Colonic mucosa (tissue), 4 donors: ENCODE measurements at regions not wholly inside any gene's neighbourhood (a gene's known extent, or its start where the extent isn't known, plus 50 kb on each side); places are given as distances from the start of the nearest gene placed in this dataset.
"Not testable (repeated sequence)": the region's sequence is repeated elsewhere in the genome, so short reads cannot be mapped to it uniquely, and the experiment has no call there.

Experiments
- DNase-seq: peaks from one replicate; pipeline ENCODE4 v3.0.0-alpha.2; 2020
- H3K27ac ChIP-seq: fragments of 200-600 bp; one replicate; pipeline ENCODE4 v1.8.0; 2021
- H3K27me3 ChIP-seq: fragments of 200-600 bp; one replicate; pipeline ENCODE4 v1.8.0; 2021
- H3K36me3 ChIP-seq: fragments of 200-600 bp; one replicate; pipeline ENCODE4 v1.8.0; 2021
- H3K4me1 ChIP-seq: fragments of 200-600 bp; one replicate; pipeline ENCODE4 v1.8.0; 2021; ENCODE audit warnings: mild to moderate bottlenecking
- H3K4me3 ChIP-seq: fragments of 200-600 bp; one replicate; pipeline ENCODE4 v1.8.0; 2021
- H3K9ac ChIP-seq, 2 donors: one replicate each; pipeline ENCODE4 v1.7.0; 2013; ENCODE audit warnings: control low read depth in 2 of 2, low read depth in 2 of 2, low read length in 2 of 2
- H3K9me3 ChIP-seq: fragments of 200-600 bp; one replicate; pipeline ENCODE4 v1.8.0; 2021
- CTCF ChIP-seq: fragments of 200-600 bp; IDR thresholded peaks from one replicate; pipeline ENCODE4 v1.8.0; 2022; ENCODE audit warnings: antibody characterized with exemption, mild to moderate bottlenecking
- intact Hi-C: fragments of 100-400 bp; cut with DNase I; formaldehyde crosslinking; loops from one replicate; pipeline ENCODE4 v1.14.1; 2022
- donor health status: healthy.
- donor health status: DM: no; HTN: no; CAD: no.
- donor health status: DM: no; HTN: no; CAD: no.

GRCh38 chr3:82556113-82556512, 794.7 kb upstream of the GBE1 start:
- Histone ChIP-seq H3K4me3 (no peak overlapping the region), H3K36me3 (no peaks in the 10 kb centered on the region), H3K27ac (no peak overlapping the region), H3K9ac (no peak overlapping the region), H3K27me3 (no peaks in the 10 kb centered on the region), H3K9me3 (no peaks in the 10 kb centered on the region), H3K4me1 (no peaks in the 10 kb centered on the region)
- intact Hi-C loops, result no loop called here
- TF ChIP-seq CTCF, result no peak
- DNase-seq, result no peak

DNA sequence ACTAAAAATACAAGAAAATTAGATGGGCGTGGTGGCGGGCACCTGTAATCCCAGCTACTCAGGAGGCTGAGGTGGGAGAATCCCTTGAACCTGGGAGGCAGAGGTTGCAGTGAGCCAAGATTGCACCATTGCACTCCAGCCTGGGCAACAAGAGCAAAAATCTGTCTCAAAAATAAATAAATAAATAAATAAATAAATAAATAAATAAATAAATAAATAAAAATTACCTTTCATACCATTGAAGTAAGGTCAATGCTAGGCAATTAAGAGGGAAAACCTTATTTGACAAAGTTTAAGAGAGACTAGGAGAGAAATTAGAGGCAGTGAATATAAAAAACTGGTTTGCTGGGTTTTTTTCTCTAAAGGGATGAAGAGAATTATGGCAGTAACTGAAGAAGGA, 781.1 kb upstream of the GBE1 start:
- H3K27me3 ChIP-seq, H3K36me3 ChIP-seq, H3K9ac ChIP-seq, intact Hi-C loops, DNase-seq, H3K9me3 ChIP-seq, H3K27ac ChIP-seq, H3K4me1 ChIP-seq, H3K4me3 ChIP-seq: not testable (repeated sequence)

GRCh38 chr3:82521657-82522056, 760.2 kb upstream of the GBE1 start:
- H3K27ac ChIP-seq, result no peak overlapping the region
- H3K36me3 ChIP-seq, result no peaks in the 10 kb centered on the region
- TF ChIP-seq CTCF, result no peak
- H3K4me3 ChIP-seq, result no peak overlapping the region
- no peak for DNase-seq
- intact Hi-C loops, result no loop called here
- no peaks in the 10 kb centered on the region for H3K4me1 ChIP-seq
- no peaks in the 10 kb centered on the region for H3K9me3 ChIP-seq
- H3K27me3 ChIP-seq, result no peaks in the 10 kb centered on the region
- H3K9ac ChIP-seq, result no peak overlapping the region

DNA sequence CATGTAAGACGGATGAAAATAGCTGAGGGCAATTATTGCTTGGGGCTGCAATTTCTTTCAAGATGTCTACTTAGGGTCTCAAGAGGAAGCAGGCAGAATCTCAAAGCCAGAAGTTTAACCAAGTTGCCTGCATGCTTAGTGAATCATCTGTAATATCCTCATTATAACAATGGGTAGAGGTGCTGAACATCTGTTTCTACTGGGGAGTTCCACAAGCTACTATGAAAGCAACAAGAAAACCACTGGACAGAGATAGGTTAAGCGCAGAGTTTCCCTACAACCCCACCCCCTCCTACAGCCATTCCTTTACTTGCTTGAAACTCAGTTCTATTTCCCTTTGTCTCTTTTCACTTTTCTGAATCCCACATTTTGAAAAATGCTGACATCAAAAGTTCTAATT, 759.4 kb upstream of the GBE1 start:
- no peaks in the 10 kb centered on the region for H3K9me3 ChIP-seq
- DNase-seq, result no peak
- H3K36me3 ChIP-seq, result no peaks in the 10 kb centered on the region
- no peak for TF ChIP-seq CTCF
- no peaks in the 10 kb centered on the region for H3K4me1 ChIP-seq
- no peaks in the 10 kb centered on the region for H3K27me3 ChIP-seq
- no peak overlapping the region for H3K27ac ChIP-seq
- intact Hi-C loops, result no loop called here
- H3K4me3 ChIP-seq, result no peak overlapping the region
- H3K9ac ChIP-seq, result no peak overlapping the region

DNA sequence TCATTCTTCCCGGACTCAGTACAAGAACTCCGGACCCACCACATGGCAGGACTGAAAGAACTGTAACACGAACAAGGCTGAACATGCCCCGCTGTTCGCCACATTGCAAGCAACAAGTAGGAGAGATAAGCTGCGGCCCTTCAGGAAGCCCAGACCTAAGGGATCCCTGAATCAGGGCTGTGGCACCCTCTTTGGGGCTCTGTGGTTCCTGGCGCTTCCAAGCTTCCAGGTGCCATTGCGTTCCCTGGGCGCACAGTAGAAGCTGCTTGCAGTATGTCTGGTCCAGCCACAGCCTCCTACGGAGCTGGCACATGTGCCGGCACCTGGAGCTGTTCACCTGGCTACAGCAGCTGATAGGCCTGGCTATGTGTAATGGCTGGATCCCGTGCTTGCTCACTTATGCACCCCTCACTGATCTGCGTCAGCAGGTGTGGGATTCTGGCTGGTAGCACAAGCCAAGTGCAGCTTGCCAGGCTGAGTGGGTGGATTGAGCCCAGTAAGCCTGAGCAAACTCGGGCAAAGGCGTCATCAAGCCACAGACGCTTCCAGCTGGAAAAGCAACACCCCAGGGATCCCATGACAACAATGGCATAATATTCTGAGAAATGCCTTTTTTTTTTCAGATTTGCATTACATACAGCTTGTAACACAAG, 748.6 kb upstream of the GBE1 start:
- no peaks in the 10 kb centered on the region for H3K9me3 ChIP-seq
- H3K4me3 ChIP-seq, result no peak overlapping the region
- no peaks in the 10 kb centered on the region for H3K4me1 ChIP-seq
- H3K36me3 ChIP-seq, result no peaks in the 10 kb centered on the region
- no peak for DNase-seq
- no peak for TF ChIP-seq CTCF
- intact Hi-C loops, result no loop called here
- no peaks in the 10 kb centered on the region for H3K27me3 ChIP-seq
- no peak overlapping the region for H3K27ac ChIP-seq
- no peak overlapping the region for H3K9ac ChIP-seq

GRCh38 chr3:82509106-82509842, 747.8 kb upstream of the GBE1 start:
- H3K27ac ChIP-seq, result no peak overlapping the region
- DNase-seq, result no peak
- no peak overlapping the region for H3K9ac ChIP-seq
- no peaks in the 10 kb centered on the region for H3K4me1 ChIP-seq
- intact Hi-C loops, result no loop called here
- no peaks in the 10 kb centered on the region for H3K9me3 ChIP-seq
- no peaks in the 10 kb centered on the region for H3K36me3 ChIP-seq
- H3K4me3 ChIP-seq, result no peak overlapping the region
- TF ChIP-seq CTCF, result no peak
- no peaks in the 10 kb centered on the region for H3K27me3 ChIP-seq
